Stomach (tissue), 8 donors: ENCODE measurements at regions not wholly inside any gene's neighbourhood (a gene's known extent, or its start where the extent isn't known, plus 50 kb on each side); places are given as distances from the start of the nearest gene placed in this dataset.

Experiments used
- DNase-seq, 2 donors: peaks; one replicate each; pipeline versions ENCODE4 v3.0.0 to v3.0.0-alpha.2; 2013 to 2019
- H3K27ac ChIP-seq, 5 donors: fragments of 200-600 bp in 4 of 5; sonication (generic) in 4 of 5; one replicate each; pipeline ENCODE4 v1.5.1; 2013 to 2019; ENCODE audit warnings: mild to moderate bottlenecking in 1 of 5, moderate library complexity in 1 of 5
- H3K27me3 ChIP-seq, 3 donors: fragments of 200-600 bp; sonication (generic); one replicate each; pipeline ENCODE4 v1.5.1; 2017 to 2019; ENCODE audit warnings: mixed run types in 1 of 3
- H3K36me3 ChIP-seq, 4 donors: fragments of 200-600 bp; sonication (generic); 1 replicate in 3 of 4; 2 replicates in 1 of 4; pipeline ENCODE4 v1.5.1; 2016 to 2019
- H3K4me1 ChIP-seq, 4 donors: fragments of 200-600 bp; sonication (generic); one replicate each; pipeline ENCODE4 v1.5.1; 2016 to 2019
- H3K4me3 ChIP-seq, 4 donors: fragments of 200-600 bp; sonication (generic) in 3 of 4; one replicate each; pipeline ENCODE4 v1.5.1; 2016 to 2019; ENCODE audit warnings: mild to moderate bottlenecking in 1 of 4
- H3K9me3 ChIP-seq, 4 donors: fragments of 200-600 bp; sonication (generic); one replicate each; pipeline ENCODE4 v1.5.1; 2016 to 2019
- EP300 ChIP-seq: sonication (generic); formaldehyde crosslinking; IDR thresholded peaks from one replicate; pipeline ENCODE4 v1.6.1; 2017; ENCODE audit warnings: antibody characterized with exemption
- POLR2A ChIP-seq, 4 donors: fragments of 450-650 bp; IDR thresholded peaks; one replicate each; pipeline ENCODE4 v1.6.1; 2016; ENCODE audit warnings: antibody characterized with exemption in 4 of 4, control low read depth in 2 of 4, mild to moderate bottlenecking in 1 of 4, moderate library complexity in 1 of 4
- POLR2AphosphoS5 ChIP-seq, 3 donors: sonication (generic); formaldehyde crosslinking; IDR thresholded peaks; one replicate each; pipeline ENCODE4 v1.6.1; 2016; ENCODE audit warnings: antibody characterized with exemption in 3 of 3
- WGBS, 5 donors: extraction: QIAGEN DNeasy Blood & Tissue Kit in 3 of 5; methylation state at CpG; one replicate each; pipeline versions ENCODE4 v1.1.5 to v1.1.7; 2013 to 2018; 5-methylcytosine and 5-hydroxymethylcytosine counted together
- intact Hi-C: fragments of 100-400 bp; cut with DNase I; formaldehyde crosslinking; loops from one replicate; pipeline ENCODE4 v1.15.1; 2023; ENCODE audit warnings: low total_unique reads
- TF ChIP-seq, protein P1 (sequence below), 7 experiments: fragments of 450-650 bp in 4 of 7; fragments of 200-600 bp in 3 of 7; sonication (generic) in 3 of 7; IDR thresholded peaks; one replicate each; pipeline ENCODE4 v1.5.1; 2016 to 2019; ENCODE audit warnings: antibody characterized with exemption in 7 of 7, control low read depth in 2 of 7, mild to moderate bottlenecking in 1 of 7
- donor health status: healthy with polysubstance abuse.
- donor health status: Bipolar disorder and iron deficiency.
- donor health status: healthy.

DNA sequence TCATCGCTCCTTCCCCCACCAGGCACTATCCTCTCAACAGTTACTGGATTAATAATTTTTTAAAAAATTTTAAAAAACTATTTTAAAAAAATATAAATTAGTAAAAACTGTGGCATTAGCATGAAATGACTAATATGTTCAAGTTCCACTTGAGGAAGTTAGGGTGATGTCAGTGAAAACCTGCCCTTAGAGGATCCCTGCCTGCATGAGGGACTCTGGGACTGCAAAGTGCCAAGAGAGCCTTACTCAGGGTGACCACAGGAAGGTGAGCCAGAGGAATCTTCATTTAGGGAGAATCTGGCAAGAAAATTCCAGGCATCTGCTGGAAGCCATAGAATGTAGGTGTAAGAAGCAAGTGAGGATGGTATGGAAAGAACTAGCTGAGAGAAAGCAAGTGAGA is 157.7 kb upstream of the BCL6 start:
- Histone ChIP-seq H3K27ac (no peak overlapping the region), H3K4me3 (no peak overlapping the region), H3K27me3 (no peaks in the 10 kb centered on the region), H3K9me3 (no peaks in the 10 kb centered on the region), H3K4me1 (no peaks in the 10 kb centered on the region), H3K36me3 (no peaks in the 10 kb centered on the region)
- no peak for DNase-seq
- WGBS, 5 donors: 96 to 100% (median 98%) methylated on average over 1 of the region's 1 CpG
- intact Hi-C loops: no loop called here
- TF ChIP-seq POLR2AphosphoS5 (IDR thresholded peaks at IDR 0.05) (no peak), EP300 (no peak), POLR2A (IDR thresholded peaks at IDR 0.05) (no peak)
- TF ChIP-seq, protein P1, sequence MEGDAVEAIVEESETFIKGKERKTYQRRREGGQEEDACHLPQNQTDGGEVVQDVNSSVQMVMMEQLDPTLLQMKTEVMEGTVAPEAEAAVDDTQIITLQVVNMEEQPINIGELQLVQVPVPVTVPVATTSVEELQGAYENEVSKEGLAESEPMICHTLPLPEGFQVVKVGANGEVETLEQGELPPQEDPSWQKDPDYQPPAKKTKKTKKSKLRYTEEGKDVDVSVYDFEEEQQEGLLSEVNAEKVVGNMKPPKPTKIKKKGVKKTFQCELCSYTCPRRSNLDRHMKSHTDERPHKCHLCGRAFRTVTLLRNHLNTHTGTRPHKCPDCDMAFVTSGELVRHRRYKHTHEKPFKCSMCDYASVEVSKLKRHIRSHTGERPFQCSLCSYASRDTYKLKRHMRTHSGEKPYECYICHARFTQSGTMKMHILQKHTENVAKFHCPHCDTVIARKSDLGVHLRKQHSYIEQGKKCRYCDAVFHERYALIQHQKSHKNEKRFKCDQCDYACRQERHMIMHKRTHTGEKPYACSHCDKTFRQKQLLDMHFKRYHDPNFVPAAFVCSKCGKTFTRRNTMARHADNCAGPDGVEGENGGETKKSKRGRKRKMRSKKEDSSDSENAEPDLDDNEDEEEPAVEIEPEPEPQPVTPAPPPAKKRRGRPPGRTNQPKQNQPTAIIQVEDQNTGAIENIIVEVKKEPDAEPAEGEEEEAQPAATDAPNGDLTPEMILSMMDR (IDR thresholded peaks at IDR 0.05): no peak

DNA sequence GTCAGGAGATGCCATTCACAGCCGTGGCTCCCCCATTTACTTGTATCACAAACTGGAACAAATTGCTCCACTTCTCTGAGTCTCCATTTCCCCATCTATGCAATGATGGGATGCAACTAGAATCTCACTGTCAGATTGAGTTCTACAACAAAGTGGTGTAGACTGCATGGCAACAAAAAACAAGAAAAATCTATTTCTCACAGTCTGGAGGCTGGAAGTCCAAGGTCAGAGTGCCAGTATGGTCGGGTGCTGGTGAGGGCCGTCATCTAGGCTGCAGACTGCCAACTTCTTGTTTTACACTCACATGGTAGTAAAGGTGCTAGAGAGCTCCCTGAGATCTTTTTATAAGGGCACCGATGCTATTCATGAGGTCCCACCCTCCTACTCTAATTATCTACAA is 158.4 kb upstream of the BCL6 start:
- TF ChIP-seq POLR2A (IDR thresholded peaks at IDR 0.05) (no peak), POLR2AphosphoS5 (IDR thresholded peaks at IDR 0.05) (no peak), EP300 (no peak)
- TF ChIP-seq, protein P1 (IDR thresholded peaks at IDR 0.05): no peak
- Histone ChIP-seq H3K4me3 (no peak overlapping the region), H3K27me3 (no peaks in the 10 kb centered on the region), H3K9me3 (no peaks in the 10 kb centered on the region), H3K4me1 (no peaks in the 10 kb centered on the region), H3K27ac (no peak overlapping the region), H3K36me3 (no peaks in the 10 kb centered on the region)
- intact Hi-C loops: no loop called here
- 91 to 98% (median 92%) methylated on average over 4 of the region's 4 CpGs for WGBS, 5 donors
- DNase-seq: no peak

DNA sequence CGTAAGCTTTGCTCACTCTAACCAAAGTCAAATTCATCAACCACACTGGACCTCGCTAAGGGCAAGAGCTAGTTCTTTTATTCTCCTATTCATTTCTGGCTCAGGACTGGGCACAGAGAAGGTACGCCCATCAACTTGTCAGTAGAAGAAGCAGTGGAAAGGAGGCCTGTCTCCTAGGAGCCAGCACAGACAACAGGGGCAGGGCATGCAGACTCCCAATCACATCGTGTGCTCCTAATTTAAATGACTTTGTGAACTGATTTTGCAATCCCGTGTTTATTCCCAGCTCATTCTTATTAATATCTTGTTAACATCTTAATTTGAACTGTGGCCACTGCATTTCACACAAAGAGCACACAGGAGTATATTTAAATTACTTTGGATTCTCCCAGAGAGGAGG is 161.1 kb upstream of the BCL6 start:
- Histone ChIP-seq H3K4me1 (no peaks in the 10 kb centered on the region), H3K27me3 (no peaks in the 10 kb centered on the region), H3K9me3 (no peaks in the 10 kb centered on the region), H3K27ac (peak overlapping the region in 1 of 5 donors; percentile 31), H3K36me3 (no peaks in the 10 kb centered on the region), H3K4me3 (no peak overlapping the region)
- intact Hi-C loops: no loop called here
- 66 to 74% (median 69%) methylated on average over 5 of the region's 5 CpGs for WGBS, 5 donors
- DNase-seq: no peak
- TF ChIP-seq POLR2AphosphoS5 (IDR thresholded peaks at IDR 0.05) (peak in 1 of 3 donors; percentile 22), EP300 (no peak)

DNA sequence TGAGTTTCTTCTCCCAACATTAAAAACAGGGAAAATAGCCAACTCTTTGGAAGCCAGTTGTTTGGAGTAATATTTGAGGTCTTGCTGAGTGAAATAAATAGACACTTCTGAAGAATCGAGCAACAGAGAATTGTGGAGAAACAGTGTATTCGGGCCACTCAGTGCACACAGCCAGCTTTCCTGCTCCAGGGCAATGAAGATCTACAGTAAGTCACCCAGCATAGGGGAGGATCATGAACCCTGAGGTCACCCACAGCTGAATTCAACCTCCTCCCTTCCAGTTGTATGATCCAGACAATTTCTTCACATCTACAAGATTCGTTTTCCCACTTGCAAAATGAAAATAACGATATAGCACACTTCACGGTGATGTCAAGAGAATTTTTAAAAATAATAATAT is 161.7 kb upstream of the BCL6 start:
- Histone ChIP-seq H3K4me1 (no peaks in the 10 kb centered on the region), H3K27ac (peak overlapping the region in 1 of 5 donors; percentile 31), H3K9me3 (no peaks in the 10 kb centered on the region), H3K4me3 (no peak overlapping the region), H3K36me3 (no peaks in the 10 kb centered on the region), H3K27me3 (no peaks in the 10 kb centered on the region)
- TF ChIP-seq POLR2A (IDR thresholded peaks at IDR 0.05) (no peak), EP300 (no peak), POLR2AphosphoS5 (IDR thresholded peaks at IDR 0.05) (no peak)
- TF ChIP-seq, protein P1 (IDR thresholded peaks at IDR 0.05): no peak
- intact Hi-C loops: no loop called here
- DNase-seq: no peak
- 72 to 87% (median 80%) methylated on average over 5 of the region's 5 CpGs for WGBS, 5 donors

DNA sequence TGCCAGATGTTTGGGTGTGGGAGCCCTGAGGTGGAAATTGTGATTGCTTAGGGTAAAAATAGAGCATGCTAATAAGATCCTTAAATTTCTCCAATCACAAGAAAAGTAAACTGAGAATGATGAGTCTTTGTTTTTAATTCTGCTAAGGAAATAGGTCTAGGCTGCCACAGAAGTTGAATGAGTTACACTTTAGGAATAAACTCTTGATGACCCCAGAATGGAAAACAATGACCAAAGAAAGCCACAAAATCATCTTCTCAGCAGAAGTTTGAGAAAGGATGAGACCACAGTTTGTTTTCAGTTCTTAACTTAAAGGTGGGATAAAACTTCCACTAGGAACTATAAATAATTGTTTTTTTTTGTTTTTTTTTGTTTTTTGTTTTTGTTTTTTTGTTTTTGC is 164.6 kb upstream of the BCL6 start:
- TF ChIP-seq EP300 (no peak), POLR2A (IDR thresholded peaks at IDR 0.05) (no peak), POLR2AphosphoS5 (IDR thresholded peaks at IDR 0.05) (no peak)
- TF ChIP-seq, protein P1 (IDR thresholded peaks at IDR 0.05): no peak
- intact Hi-C loops: no loop called here
- Histone ChIP-seq H3K36me3 (no peaks in the 10 kb centered on the region), H3K4me3 (no peak overlapping the region), H3K27ac (no peak overlapping the region), H3K9me3 (no peaks in the 10 kb centered on the region), H3K27me3 (no peaks in the 10 kb centered on the region), H3K4me1 (peaks cover 6 to 22% (median 14%) of the 10 kb centered on the region in 4 donors)
- DNase-seq: no peak
